HG03520 (cell line): ENCODE measurements at regions not wholly inside any gene's neighbourhood (a gene's known extent, or its start where the extent isn't known, plus 50 kb on each side); places are given as distances from the start of the nearest gene placed in this dataset.
"Not testable (repeated sequence)": the region's sequence is repeated elsewhere in the genome, so short reads cannot be mapped to it uniquely, and the experiment has no call there.

Experiments used
- ATAC-seq: cut with Tn5 transposase; IDR thresholded peaks from one replicate; pipeline ENCODE4 v1.9.1; 2021; ENCODE audit warnings: mild to moderate bottlenecking, moderate library complexity; ENCODE audit not compliant: unreplicated experiment

DNA sequence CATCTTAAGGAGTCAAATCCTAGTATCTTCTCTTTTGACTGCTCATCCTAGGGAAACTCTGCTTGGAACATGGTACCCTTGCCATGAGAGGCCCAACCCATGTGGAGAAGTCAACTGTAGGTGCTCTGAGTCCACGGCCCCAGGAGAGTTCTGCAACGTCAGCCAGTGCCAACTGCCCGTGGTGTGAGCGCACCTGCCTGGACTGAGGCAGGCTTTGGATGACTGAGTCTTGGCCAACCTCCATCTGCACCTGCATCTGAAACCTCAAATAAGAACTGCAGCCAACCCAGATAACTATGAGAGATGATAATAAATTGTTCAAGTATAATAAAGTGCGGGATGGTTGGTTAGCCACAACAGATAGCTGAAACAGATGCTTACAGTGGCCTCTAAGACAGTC, 772.0 kb downstream of the TRIML1 start:
- no peak for ATAC-seq

DNA sequence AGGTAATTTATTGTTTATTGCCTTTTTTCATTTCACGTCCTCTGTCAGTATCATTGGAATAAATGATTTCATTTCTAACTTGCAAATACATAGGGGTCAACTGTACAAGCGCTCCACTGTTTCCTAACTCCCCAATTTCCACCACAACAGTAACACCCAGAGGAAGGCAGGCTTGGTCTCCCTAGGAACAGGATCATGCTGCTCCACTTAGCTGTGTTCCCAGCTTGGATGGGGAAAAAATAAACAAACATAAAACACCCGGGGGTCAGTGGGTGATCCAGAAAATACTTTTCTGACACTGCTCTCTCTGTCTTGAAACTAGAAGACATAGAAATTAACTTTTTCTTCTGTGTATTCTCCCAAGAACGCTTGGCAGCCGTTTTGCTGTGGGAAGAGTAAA, 772.5 kb downstream of the TRIML1 start:
- no peak for ATAC-seq

DNA sequence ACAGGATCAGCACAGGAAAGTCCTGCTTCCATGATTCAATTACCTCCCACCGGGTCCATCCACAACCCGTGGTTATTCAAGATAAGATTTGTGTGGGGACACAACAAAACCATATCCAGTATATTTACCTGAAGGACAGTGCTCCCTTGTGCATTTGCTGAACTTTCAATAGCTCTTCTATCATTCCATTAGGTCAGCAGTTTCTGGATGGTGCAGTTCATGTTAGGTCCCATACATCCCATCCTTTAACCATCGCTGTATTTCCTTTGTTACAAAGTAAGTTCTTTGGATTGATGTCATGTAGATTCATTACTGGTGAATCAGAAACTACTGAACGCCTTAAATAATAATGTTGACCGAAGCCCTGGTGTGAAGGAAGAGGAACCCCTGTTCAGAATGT, 775.9 kb downstream of the TRIML1 start:
- no peak for ATAC-seq

DNA sequence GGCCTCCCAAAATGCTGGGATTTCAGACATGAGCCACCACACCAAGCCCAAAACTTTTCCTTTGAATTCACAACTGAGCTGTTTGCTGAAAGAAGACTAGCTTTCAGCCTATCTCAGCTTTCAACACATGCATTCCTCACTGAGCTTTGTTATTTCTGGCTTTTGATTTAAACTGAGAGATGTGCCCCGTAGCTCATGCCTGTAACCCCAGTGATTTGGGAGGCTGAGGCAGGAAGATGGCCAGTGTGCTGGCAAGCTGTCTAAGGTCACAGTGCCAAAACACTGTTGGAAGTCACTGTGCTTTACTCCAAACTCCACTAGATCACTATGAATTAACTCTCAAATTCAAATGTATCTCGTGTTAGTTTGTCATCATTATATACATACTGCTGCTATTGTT, 779.5 kb downstream of the TRIML1 start:
- no peak for ATAC-seq

DNA sequence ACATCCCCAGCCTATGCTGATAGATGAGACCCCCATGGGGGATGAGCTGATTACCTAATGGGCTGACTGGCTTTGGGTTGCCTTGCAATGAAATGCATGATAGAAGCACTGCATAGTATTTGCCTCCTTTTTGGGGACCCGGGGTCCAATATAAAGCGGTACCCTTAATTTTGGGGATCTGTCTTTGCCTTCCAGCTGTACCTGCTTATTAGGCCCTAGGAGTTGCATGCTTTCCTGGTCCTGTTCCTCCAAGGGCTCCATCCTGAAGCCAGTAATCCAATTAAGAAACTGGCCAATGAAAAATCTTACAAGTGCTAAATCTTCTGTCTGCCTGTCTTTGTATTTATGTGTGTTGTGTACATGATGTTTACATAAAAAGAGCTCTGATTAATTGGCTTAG, 791.6 kb downstream of the TRIML1 start:
- no peak for ATAC-seq

DNA sequence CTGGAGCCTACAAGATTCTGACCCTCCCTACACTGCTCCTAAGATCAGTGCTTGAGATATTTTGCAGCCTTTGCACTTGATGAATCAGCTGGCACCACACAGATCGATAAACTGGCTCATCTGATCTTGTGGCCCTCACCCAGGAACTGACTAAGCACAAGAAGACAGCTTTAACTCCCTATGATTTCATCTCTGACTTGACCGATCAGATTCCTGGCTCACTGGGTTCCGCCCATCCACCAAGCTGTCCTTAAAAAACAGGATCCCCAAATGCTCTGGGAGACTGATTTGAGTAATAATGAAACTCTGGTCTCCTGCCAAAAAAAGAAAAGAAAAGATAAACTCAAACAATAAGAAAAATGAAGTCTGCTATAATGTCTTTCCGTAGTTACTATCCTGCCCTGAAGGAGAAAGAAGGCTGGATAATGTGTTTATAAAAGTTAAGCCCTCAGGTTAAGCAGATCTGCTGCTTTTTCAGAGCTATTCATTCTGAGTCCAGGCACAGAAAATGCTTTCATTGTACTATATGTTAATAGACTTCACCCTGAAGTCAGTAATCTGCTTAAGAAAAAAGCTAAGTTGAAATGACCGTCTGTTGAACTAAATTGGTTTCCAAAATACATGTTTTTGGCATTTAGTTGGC, 795.2 kb downstream of the TRIML1 start:
- ATAC-seq = no peak

DNA sequence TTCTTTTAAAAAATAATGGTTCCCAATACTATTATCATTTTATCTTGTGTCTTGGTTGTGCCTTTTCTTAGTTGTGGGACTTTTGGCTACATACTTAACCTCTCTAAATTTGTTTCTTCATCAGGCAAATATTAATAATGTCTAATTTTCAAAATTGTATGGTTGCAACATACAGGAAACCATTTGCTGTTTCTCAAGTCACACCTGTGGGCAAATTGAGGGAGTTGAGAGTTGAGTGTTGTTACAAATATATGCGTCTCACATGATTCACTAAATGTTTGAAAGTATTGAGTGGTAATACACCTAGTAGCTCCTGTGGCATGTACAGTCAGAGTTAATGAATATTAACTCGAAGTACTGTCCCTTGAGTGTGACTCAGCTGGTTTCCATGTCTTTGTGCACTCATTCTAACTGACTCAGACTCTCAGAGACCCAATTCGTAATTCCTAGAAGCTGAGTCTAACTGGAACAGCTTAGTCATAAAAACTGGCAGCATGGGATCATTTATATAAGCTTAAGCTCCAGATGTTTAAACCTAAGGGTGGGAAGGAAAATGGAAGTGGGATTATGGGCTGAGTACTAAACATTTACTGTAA, 802.4 kb downstream of the TRIML1 start:
- no peak for ATAC-seq

DNA sequence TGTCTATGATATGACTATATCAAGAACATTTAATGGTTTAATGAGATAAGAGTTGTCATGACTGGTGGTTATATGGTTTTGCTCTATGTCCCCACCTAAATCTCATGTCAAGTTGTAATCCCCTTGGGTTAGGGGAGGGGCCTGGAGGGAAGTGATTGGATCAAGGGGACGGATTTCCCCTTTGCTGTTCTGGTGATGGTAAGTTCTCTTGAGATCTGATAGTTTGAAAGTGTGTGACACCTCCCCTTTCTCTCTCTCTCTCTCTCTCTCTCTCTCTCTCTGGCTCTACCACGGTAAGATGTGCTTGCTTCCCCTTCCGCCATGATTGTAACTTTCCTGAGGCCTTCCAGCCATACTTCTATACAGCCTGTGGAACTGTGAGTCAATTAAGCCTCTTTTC, 803.4 kb downstream of the TRIML1 start:
- ATAC-seq = no peak

DNA sequence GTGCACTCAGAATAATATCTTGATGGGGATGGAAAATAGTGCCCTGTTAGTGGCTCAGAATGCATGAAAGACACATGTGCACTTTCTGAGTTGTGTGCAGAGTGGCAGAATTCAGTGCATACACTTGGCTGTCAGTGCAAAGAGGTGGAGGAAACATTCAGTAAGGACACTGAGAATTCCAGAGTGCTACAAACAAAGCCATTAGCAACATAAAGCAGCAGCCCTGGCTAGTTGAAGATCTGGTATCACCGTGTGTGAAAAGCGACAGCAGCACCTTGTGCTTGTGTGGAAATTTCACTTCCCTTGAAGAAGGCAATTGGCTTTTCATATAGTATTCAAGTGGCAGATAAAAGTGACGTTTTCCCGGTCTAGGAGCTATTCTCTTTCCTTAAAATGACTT, 810.4 kb downstream of the TRIML1 start:
- ATAC-seq = no peak

DNA sequence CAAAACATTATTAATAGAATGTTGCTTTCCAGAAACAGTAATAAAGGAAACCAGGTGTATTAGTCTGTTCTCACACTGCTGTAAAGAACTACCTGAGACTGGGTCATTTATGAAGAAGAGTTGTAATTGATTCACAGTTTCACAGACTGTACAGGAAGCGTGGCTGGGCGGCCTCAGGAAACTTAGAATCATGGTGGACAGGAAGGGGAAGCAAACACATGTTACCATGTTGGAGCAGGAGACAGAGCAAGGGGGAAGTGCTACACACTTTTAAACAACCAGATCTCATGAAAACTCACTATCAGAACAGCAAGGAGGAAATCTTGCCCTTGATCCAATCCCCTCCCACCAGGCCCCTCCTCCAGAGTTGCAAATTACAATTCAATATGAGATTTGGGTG, 815.8 kb downstream of the TRIML1 start:
- ATAC-seq = no peak

DNA sequence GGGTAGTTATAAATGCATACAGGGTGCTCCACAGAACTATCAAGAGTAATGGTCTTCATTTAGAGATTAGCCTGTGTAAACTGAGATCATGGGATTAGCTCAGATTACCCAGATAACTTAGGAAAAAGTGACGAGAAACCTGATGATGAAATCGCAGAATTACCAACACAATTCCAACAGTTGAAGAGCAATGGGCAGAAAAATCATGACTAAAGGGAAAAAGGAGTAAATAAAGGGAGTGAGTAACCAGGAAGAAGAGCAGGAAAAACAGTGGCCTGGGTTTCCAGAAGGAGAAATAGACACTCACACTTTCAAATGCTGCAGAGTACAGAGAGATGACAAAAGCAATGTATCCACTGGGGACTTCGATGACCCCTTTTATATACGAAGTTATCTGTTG, 817.3 kb downstream of the TRIML1 start:
- no peak for ATAC-seq

DNA sequence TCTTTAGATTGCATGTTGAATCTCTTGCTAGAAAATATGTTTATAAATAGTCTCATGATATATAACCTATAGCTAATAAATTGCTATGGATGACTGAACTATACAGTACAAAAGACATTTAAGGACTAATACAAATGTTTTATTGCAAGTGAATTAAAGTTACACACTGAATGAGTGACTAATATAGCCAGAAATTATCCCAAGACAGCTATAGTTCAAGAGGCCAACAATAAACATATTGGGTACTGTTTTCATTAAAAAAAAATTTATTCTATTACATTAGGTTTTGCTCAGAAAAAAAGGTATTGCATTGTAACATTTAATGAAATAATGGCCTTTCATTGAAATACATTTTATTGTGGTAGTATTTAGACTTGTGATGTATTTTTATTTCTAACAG, 819.1 kb downstream of the TRIML1 start:
- ATAC-seq = no peak

DNA sequence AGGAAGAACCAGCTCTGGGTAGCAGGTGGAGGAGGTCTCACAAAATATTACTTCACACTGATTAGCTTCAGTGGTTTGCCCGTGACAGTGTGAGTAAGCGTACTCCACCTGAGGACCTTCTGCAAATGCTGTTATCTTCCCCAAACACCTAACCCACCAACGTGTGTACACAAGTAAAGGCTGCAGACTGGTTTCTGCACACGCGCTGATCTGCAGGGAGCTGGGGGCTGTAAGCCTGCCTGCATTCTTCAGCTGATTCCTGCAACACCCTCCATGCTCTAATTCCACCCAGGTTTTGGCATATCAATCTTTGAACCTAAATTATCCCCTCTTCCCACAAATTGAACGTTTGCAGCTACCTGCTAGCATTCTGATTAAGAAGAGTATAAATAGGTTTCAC, 820.2 kb downstream of the TRIML1 start:
- no peak for ATAC-seq

DNA sequence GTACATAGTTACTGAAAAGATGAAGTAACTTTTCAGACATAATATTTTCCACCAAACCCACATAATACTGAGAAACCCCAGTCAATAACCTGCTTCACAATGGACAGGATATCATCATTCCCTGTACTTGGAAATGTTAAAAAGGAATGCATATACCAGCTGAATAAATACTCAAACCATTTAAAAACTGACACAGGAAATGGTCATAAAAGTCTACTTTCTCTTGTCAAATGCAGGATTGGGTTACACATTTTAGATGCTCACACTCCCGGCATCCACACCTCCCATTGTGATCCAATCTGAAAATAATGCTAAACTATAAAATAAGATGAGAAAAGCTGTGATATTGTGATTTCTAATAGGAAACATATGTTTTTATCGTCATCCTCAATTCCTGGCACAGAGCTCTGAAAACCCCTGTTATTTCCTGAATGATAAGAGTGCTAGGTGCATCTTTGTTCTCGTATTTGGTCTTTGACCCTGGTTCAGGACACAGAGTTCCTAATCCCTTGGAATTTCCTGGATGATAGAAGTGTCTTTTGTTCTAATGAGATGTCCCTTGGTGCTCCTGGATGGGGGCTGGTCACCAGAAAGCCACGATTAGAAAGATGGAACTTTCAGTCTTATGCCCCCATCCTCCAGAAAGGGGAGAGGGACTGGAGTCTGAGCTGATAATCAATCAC, 821.3 kb downstream of the TRIML1 start:
- no peak for ATAC-seq

DNA sequence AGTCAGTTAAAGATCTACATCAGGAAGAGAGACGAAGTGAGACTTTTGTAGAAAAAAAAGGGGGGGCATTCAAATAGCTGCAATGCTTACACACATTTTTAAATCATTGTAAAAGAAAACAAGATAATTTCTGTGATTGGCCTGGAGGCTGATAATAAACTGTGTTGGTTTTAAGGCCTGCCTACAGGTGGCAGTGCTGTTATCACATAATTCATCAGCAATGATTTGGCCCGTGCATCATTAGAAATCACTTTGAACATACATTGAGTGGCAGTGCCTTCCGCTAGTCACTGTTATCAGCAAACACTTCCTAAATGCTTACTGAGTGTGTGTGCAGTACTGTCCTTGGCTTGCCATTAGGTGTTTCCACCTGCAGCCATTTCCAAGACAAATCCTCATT, 831.9 kb downstream of the TRIML1 start:
- no peak for ATAC-seq

DNA sequence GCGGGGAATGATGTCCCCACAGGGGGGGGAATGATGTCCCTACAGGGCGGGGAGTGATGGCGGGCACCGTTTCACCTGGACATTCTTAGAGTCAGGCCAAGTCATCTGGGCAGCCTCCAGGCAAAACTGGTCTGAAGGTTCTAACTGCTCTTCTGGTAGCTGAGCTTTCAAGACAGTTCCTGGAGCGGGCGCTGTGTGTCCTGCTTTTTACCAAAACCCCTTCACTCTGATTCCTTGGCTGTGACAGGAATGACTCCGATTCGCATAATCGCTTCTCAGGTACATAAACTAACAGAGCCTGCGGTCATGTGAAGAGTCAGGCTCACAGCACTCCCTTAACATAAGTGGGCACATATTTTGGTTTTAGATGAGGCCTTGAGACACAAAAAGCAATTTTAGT, 836.0 kb downstream of the TRIML1 start:
- ATAC-seq = no peak

DNA sequence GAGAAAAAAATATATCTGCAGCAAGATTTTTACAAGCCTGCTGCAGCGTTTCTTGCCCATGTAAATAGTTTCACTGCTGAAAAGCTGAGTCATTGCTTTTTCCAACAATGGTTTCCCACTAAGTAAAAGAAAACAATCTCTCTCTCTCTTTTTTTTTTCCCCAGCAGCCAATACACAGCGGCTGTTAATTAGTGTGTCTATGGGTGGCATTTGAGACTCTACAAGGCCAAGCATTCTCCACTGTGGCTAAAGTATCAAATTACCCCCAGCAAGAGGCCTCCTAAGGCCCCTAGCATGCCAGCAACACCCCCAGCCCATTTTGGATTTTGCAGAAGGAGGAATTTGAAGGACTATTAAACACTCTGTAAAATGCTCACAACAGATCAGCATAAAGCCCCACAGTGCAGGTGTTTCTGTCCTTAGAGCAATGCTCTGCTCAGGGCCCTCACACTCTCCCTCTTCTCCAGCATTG, 837.4 kb downstream of the TRIML1 start:
- ATAC-seq = no peak

DNA sequence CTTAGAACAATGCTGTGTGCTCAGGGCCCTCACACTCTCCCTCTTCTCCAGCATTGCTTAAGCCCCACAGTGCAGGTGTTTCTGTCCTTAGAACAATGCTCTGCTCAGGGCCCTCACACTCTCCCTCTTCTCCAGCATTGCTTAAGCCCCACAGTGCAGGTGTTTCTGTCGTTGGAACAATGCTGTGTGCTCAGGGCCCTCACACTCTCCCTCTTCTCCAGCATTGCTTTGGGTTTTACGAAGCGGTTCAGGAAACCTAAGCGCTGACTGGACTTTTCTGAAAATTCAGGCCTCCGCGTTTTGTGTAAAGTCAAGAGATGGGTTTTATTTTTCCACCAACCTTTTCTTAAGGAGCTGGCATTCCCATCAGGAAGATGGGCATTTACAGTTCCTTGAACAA, 838.0 kb downstream of the TRIML1 start:
- not testable (repeated sequence) for ATAC-seq

DNA sequence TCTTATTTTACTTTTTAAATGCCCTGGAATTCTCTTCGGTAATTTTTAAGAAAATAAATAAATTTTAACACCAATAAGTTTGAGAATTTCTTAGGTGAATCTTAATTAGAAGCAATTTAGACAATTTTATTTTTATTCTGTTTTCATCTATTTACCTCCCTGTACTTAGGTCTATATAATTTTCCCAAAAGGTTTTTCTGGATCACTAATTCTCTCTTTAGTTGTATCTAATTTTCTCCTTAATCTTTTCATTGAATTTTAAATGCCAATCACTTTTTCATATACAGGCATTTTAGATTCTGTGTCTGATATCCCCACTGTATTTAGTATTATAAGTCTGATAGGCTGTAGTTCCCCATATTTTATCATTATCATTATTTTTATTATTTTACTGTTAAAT, 845.3 kb downstream of the TRIML1 start:
- ATAC-seq = no peak

DNA sequence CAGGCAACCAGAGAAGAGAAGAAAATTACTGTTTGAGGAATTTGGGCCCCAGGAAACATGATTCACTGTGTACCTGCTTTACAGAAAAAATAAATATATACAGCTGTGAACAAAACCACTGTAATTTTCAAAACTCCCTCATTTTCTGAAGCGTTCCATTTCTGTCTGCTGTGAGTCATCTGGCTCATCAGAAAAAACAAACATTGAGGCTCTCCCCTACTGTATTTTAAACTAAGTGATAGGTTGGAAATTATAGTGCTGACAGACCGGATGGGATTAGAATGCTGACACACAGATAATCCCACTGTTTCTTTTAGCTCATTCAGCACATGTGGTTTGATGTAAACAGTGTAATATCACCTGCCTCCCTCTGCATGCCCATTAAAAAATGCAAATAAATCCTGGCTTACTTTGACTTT, 847.0 kb downstream of the TRIML1 start:
- ATAC-seq = no peak

DNA sequence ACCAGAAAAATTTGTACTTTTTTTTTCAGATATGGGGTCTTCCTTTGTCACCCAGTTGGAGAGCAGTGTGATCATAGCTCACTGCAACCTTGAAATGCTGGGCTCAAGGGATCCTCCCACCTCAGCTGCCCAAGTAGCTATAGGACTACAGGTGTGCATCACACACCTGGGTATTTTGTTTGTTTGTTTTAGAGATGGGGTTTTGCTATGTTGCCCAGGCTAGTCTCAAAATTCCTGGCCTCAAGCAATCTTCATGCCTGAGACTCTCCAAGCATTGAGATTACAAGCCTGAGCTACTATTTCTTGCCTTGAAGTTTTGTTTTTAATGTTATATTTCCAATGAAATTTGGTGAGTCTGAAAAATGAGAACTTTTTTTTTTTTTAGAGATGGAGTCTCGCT, 847.8 kb downstream of the TRIML1 start:
- ATAC-seq = no peak

DNA sequence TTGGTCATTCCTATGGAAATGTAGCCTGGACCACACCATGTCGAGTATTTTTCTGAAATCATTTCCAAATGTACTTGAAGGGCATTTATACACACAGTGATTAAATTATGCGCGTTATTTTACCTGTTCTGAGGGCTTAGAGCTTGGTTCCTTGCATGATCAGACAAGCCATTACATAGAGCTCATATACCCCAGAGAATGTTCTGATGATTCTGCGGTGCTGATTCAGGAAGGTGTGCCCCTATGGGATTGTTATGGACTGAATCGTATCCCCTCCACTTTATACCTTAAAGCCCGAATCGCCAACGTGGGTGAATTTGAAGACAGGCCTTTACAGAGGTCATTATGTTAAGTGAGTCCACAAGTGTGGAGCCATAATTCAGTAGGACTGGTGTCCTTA, 848.9 kb downstream of the TRIML1 start:
- ATAC-seq = no peak
